ENCODE measurements at regions not wholly inside any gene's neighbourhood (a gene's known extent, or its start where the extent isn't known, plus 50 kb on each side); places are given as distances from the start of the nearest gene placed in this dataset.
A peak's percentile ranks its signal among the peaks of the same experiment; 100 is the strongest.
"Not testable (repeated sequence)": the region's sequence is repeated elsewhere in the genome, so short reads cannot be mapped to it uniquely, and the experiment has no call there.

- no peak for DNase-seq
Measured at GRCh38 chr1:117708323-117709248, 102.7 kb downstream of the TENT5C start.

DNA sequence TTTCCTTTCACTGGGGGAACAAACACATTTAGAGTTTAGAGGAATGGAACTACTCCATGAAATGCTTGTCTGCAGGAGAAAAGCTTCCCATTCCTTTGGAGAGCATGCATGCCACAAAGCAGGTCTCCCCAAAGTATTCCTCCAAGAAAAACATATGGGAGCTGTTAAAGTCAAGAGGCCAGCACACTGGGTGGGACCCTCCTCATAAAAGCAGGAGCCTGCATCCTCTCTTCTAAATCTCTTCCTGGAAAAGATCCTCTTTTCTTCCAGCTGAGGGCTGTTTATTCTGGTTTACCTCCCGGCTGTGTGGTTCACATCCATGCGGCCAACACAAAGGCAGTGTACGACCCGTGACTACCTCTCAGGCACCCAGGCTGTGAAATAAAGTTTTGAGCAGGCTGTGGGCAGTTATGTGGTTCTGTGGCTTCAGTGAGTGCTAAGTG is 103.4 kb downstream of the TENT5C start:
- DNase-seq, result no peak

GRCh38 chr1:117710710-117711109 is 104.9 kb downstream of the TENT5C start:
- DNase-seq, result no peak

GRCh38 chr1:117712621-117713020 is 106.8 kb downstream of the TENT5C start:
- no peak for DNase-seq

DNA sequence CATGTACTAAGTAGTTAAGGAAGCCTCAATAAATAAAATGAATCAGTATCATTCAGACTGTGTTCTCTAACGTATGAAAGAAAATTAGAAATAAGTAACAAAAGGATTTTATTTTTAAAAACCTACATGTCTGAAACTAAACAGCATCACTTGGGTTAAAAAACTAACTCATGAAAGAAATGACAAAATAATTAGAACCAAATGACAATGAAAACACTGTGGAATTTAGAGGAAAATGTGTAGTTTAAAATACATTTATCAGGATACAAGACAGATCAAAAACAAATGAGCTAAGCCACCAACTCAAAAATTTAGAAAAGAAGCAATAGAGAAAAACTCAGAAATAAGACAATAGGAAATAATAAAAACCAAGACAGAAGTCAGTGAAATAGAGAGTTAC is 108.7 kb downstream of the TENT5C start:
- DNase-seq, result no peak

DNA sequence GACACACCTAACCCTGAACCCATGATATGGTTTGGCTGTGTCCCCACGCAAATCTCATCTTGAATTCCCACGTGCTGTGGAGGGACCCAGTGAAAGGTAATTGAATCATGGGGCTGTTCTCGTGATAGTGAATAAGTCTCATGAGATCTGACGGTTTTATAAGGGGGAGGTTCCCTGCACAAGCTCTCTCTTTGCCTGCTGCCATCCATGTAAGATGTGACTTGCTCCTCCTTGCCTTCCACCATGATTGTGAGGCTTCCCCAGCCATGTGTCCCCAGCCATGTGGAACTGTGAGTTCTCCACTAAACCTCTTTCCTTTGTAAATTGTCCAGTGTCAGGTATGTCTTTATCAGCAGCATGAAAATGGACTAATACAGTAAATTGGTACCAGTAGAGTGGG is 110.2 kb downstream of the TENT5C start:
- DNase-seq, result not testable (repeated sequence)

- not testable (repeated sequence) for DNase-seq
Measured at GRCh38 chr1:117717980-117718379, 112.1 kb downstream of the TENT5C start.

DNA sequence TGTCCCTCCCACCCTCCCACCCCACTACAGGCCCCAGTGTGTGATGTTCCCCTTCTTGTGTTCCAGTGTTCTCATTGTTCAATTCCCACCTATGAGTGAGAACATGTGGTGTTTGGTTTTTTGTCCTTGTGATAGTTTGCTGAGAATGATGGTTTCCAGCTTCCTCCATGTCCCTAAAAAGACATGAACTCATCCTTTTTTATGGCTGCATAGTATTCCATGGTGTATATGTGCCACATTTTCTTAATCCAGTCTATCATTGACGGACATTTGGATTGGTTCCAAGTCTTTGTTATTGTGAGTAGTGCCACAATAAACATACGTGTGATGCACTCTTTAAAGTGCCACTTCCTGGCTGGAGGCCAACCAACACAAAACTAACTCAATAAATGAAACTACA is 112.7 kb downstream of the TENT5C start:
- not testable (repeated sequence) for DNase-seq

DNA sequence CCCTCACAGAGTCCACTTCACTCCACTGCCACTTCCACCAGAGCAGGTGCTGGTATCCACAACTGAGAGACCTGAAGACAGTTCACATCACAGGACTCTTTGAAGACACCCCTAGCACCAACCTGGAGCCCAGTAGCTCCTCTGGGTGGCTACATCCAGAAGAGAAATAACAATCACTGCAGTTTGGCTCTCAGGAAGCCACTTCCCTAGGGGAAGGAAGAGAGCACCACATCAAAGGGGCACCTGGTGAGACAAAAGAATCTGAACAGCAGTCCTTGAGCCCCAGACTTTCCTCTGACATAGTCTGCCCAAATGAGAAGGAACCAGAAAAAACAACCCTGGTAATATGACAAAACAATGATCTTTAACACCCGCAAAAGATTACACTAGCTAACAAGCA is 113.2 kb downstream of the TENT5C start:
- no peak for DNase-seq

GRCh38 chr1:117732065-117732797 is 126.4 kb downstream of the TENT5C start:
- DNase-seq, result no peak

GRCh38 chr1:117732956-117733355 is 127.1 kb downstream of the TENT5C start:
- DNase-seq, result no peak

DNA sequence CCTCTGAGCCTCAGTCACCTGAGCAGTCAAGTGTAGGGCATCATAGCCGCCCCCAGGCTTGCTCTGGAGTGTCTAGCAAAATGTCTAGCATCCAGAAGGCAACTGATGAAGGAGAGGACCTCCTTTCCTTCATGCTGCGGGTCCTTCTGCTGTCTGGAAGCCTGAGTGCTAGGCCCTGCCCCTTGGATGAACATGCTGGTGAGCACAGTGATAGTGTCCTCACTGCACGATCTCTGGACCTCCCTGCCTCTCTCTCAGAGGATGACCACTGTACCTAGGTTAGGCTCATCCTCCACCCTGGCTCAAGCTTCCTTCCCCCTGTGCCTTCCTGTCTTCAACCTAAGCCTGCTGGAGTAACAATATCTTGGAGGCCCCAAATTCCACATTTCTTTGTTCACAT is 128.6 kb downstream of the TENT5C start:
- DNase-seq, result no peak

DNA sequence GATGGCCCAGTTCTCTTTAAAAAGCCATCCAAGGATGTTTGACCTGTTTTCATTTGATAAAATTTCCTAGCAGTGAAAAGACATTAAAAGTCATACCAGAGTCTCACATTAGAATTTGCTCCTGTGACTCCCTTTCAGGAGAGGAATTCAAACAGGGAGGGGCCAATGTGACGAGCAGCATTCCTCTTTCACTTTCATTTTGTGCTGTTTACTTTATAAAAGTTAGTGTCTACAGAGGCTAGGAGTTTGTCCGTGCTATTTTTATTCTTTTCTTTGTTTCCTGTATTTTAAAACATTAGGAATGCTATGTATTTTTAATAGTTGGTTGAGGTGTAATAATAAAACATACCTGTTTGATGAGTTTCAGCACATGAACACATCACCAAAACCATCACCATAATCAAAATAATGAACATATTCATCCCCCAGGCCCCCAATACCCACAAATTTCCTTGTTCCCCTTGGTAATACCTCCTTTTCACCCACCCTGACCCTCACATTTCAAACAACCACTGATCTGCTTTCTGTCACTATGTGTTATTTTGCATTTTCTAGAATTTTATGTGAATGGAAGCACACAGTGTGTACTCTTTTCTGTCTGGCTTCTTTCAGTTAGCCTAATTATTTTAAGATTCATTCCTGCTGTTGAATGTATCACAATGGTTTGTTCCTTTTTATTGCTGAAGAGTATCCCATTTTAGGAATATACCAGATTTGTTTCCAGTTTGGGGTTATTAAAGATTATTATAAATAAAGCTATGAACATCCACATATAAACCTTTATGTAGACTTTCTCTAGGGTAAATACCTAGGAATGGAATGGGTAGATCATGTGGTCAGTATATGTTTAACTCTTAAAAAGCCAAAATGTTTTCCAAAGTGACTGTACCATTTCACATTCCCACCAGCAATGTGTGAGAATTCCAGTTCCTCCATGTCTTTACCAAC is 129.5 kb downstream of the TENT5C start:
- DNase-seq, result no peak

- no peak for DNase-seq
Measured at GRCh38 chr1:117739504-117739903, 133.7 kb downstream of the TENT5C start.

- peak in 1 of 3 experiments; percentile 10 for DNase-seq
Measured at GRCh38 chr1:117740496-117740895, 134.6 kb downstream of the TENT5C start.

GRCh38 chr1:117746565-117746964 is 140.7 kb downstream of the TENT5C start:
- DNase-seq, result not testable (repeated sequence)

- no peak for DNase-seq
Measured at GRCh38 chr1:117747605-117748004, 141.8 kb downstream of the TENT5C start.

DNA sequence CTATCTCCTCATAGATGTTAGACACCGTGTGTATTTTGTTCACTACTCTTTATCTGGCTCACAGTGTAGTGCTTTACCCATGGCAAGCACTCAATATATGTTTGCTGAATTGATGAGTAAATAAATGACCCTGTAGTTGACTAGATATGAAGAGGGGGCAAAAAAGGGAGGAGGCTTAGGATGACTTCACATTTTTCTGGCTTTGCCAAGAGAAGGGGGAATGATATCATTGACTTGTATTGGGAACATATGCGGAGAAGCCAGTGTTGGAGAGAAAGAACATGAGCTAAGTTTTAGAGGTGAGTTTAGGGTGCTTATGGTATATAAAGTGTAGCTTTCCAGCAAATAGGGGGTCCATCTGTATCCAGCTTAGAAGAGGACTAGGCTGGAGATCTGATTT is 145.5 kb downstream of the TENT5C start:
- DNase-seq, result no peak

DNA sequence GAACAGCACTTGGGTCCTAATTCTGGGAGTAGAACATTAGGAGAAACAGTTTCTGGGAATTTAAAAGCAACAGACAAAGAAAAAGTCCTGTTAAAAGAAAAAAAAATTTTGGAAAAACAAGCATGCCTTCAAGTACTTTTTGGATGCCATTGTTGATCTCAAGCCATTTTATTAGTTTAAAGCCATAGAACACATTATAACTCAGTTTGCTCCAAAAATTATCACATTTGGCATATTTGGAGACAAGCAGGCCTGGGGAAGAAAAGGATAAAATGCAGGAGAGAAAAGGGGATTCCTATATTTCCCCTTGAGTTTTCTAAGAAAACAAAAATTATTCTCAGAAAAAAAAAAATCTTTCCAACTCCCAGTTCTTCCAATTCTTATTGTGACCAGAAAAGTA is 146.8 kb downstream of the TENT5C start:
- DNase-seq, result no peak

DNA sequence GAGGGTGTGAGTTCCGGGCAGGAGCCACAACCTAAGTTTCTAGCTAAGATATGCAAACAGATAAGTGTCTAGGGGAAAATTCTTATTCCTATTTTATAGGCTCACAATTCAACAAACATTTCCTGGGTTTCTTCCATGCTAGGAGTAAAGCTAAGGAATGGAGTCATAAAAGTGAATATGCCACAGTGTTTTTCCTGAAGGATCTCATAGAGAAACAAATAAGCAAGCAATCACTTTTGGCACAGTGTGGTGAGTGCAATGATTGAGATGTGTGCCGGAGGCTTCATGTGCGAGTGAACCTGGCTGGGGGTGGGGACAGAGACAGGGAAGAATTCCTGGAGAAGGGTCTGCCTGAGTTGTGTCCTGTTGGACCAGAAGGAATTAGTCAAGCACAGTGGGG is 147.4 kb downstream of the TENT5C start:
- no peak for DNase-seq

DNA sequence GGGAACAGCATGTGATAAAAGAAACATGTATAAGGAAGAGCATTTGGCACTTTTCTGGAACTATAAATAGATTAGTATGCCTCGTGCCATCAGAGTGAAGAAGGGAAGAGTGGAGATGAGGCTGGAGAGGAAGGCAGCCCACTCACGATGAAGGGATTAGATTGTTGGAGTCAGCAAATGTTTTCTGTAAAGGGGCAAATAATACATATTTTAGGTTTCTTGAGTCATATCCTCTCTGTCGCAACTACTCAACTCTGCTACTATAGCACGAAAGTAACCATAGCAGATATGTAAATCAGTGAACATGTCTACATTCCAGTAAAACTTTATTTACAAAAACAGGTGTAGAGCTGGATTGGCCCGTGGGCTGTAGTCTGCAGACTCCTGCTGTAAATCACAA is 147.8 kb downstream of the TENT5C start:
- DNase-seq, result no peak

- peak; percentile 48 to 90 (median 83) for DNase-seq
Measured at GRCh38 chr1:117754061-117754969, 148.5 kb downstream of the TENT5C start.
